ENCODE measurements at regions not wholly inside any gene's neighbourhood (a gene's known extent, or its start where the extent isn't known, plus 50 kb on each side); places are given as distances from the start of the nearest gene placed in this dataset.

GRCh38 chr2:24424387-24424786, 64.1 kb upstream of the ITSN2 start:
- no peak for TF ChIP-seq L3MBTL2 (conservative IDR thresholded peaks at IDR 0.05)
- no peak for TF ChIP-seq TARDBP (IDR thresholded peaks at IDR 0.05)
- TF ChIP-seq ELF4 (IDR thresholded peaks at IDR 0.05), result no peak
- TF ChIP-seq ARNT (IDR thresholded peaks at IDR 0.05), result no peak
- TF ChIP-seq FOXM1 (IDR thresholded peaks at IDR 0.05; ENCODE audit: borderline replicate concordance), result no peak
- TF ChIP-seq PKNOX1 (IDR thresholded peaks at IDR 0.05), result no peak
- no peak for TF ChIP-seq BHLHE40 (IDR thresholded peaks at IDR 0.05; ENCODE audit: borderline replicate concordance)
- no peak for TF ChIP-seq FOXA1 (IDR thresholded peaks at IDR 0.05)
- TF ChIP-seq HDGF (IDR thresholded peaks at IDR 0.05; ENCODE audit: borderline replicate concordance), result no peak
- TF ChIP-seq LEF1 (IDR thresholded peaks at IDR 0.05; ENCODE audit: borderline replicate concordance), result no peak
- no peak for TF ChIP-seq FOXK2 (IDR thresholded peaks at IDR 0.05)
- TF ChIP-seq SUZ12 (IDR thresholded peaks at IDR 0.05), result no peak

Measured in HEK293T (cell line).